Stimulated activated naive CD4-positive, alpha-beta T cell treated with Interleukin-2 at 50 U/mL for 16 hours (primary cell): ENCODE measurements at regions not wholly inside any gene's neighbourhood (a gene's known extent, or its start where the extent isn't known, plus 50 kb on each side); places are given as distances from the start of the nearest gene placed in this dataset.
"Not testable (repeated sequence)": the region's sequence is repeated elsewhere in the genome, so short reads cannot be mapped to it uniquely, and the experiment has no call there.

Experiments
- DNase-seq: peaks from one replicate; lab custom pipeline; 2025; lab: John Stamatoyannopoulos, UW

GRCh38 chr7:113306302-113306701, 187.9 kb upstream of the SMIM30 start:
- DNase-seq = no peak

GRCh38 chr7:113304104-113304503, 185.8 kb upstream of the SMIM30 start:
- no peak for DNase-seq

- DNase-seq = not testable (repeated sequence)
These were observed 185.0 kb upstream of the SMIM30 start for GRCh38 chr7:113303388-113303787.

GRCh38 chr7:113301983-113302382, 183.6 kb upstream of the SMIM30 start:
- DNase-seq = no peak

- no peak for DNase-seq
These were observed 182.8 kb upstream of the SMIM30 start for GRCh38 chr7:113301141-113301540.

GRCh38 chr7:113299748-113300147, 181.4 kb upstream of the SMIM30 start:
- DNase-seq = no peak

GRCh38 chr7:113298501-113298900, 180.1 kb upstream of the SMIM30 start:
- no peak for DNase-seq

- no peak for DNase-seq
These were observed 176.4 kb upstream of the SMIM30 start for GRCh38 chr7:113294750-113295149.

GRCh38 chr7:113292105-113292504, 173.8 kb upstream of the SMIM30 start:
- no peak for DNase-seq

GRCh38 chr7:113291058-113291457, 172.7 kb upstream of the SMIM30 start:
- DNase-seq = no peak

- DNase-seq = no peak
These were observed 170.9 kb upstream of the SMIM30 start for GRCh38 chr7:113289140-113289740.

GRCh38 chr7:113285411-113285810, 167.1 kb upstream of the SMIM30 start:
- no peak for DNase-seq

- no peak for DNase-seq
These were observed 165.5 kb upstream of the SMIM30 start for GRCh38 chr7:113283861-113284260.

GRCh38 chr7:113282875-113283274, 164.5 kb upstream of the SMIM30 start:
- no peak for DNase-seq

GRCh38 chr7:113281223-113281622, 162.9 kb upstream of the SMIM30 start:
- no peak for DNase-seq

- no peak for DNase-seq
These were observed 160.9 kb upstream of the SMIM30 start for GRCh38 chr7:113279256-113279655.

GRCh38 chr7:113270790-113271189, 152.4 kb upstream of the SMIM30 start:
- DNase-seq = no peak

- not testable (repeated sequence) for DNase-seq
These were observed 151.2 kb upstream of the SMIM30 start for GRCh38 chr7:113269592-113269991.

GRCh38 chr7:113268757-113269156, 150.4 kb upstream of the SMIM30 start:
- DNase-seq = no peak

- no peak for DNase-seq
These were observed 149.5 kb upstream of the SMIM30 start for GRCh38 chr7:113267885-113268284.

- DNase-seq = no peak
These were observed 148.9 kb upstream of the SMIM30 start for GRCh38 chr7:113267271-113267670.

GRCh38 chr7:113263749-113264148, 145.4 kb upstream of the SMIM30 start:
- DNase-seq = no peak

- not testable (repeated sequence) for DNase-seq
These were observed 144.9 kb upstream of the SMIM30 start for GRCh38 chr7:113263215-113263742.

- no peak for DNase-seq
These were observed 138.7 kb upstream of the SMIM30 start for GRCh38 chr7:113256883-113257531.
